NCI-H2196 (cell line): ENCODE measurements at regions not wholly inside any gene's neighbourhood (a gene's known extent, or its start where the extent isn't known, plus 50 kb on each side); places are given as distances from the start of the nearest gene placed in this dataset.
"Not testable (repeated sequence)": the region's sequence is repeated elsewhere in the genome, so short reads cannot be mapped to it uniquely, and the experiment has no call there.

Source experiments
- DNase-seq: peaks from one replicate; lab custom pipeline; 2025; ENCODE audit not compliant: unreplicated experiment; lab: John Stamatoyannopoulos, UW

GRCh38 chr18:60319129-60319528, 53.4 kb downstream of the MC4R start:
- DNase-seq: no peak

- no peak for DNase-seq
Observed at GRCh38 chr18:60311676-60312360, 60.8 kb downstream of the MC4R start.

GRCh38 chr18:60295674-60296073, 76.9 kb downstream of the MC4R start:
- no peak for DNase-seq

- no peak for DNase-seq
Observed at GRCh38 chr18:60292186-60292585, 80.4 kb downstream of the MC4R start.

GRCh38 chr18:60279391-60279790, 93.2 kb downstream of the MC4R start:
- DNase-seq: no peak

- no peak for DNase-seq
Observed at GRCh38 chr18:60277855-60278480, 94.6 kb downstream of the MC4R start.

- DNase-seq: no peak
Observed at GRCh38 chr18:60267391-60268058, 105.0 kb downstream of the MC4R start.

GRCh38 chr18:60266558-60266957, 106.0 kb downstream of the MC4R start:
- no peak for DNase-seq

GRCh38 chr18:60259052-60259681, 113.4 kb downstream of the MC4R start:
- no peak for DNase-seq

- no peak for DNase-seq
Observed at GRCh38 chr18:60249388-60249787, 123.2 kb downstream of the MC4R start.

- no peak for DNase-seq
Observed at GRCh38 chr18:60248336-60249330, 123.9 kb downstream of the MC4R start.

GRCh38 chr18:60247103-60247502, 125.5 kb downstream of the MC4R start:
- DNase-seq: no peak

GRCh38 chr18:60246606-60247005, 126.0 kb downstream of the MC4R start:
- no peak for DNase-seq

- DNase-seq: no peak
Observed at GRCh38 chr18:60245096-60245495, 127.5 kb downstream of the MC4R start.

- not testable (repeated sequence) for DNase-seq
Observed at GRCh38 chr18:60239024-60239710, 133.4 kb downstream of the MC4R start.

- no peak for DNase-seq
Observed at GRCh38 chr18:60235164-60235563, 137.4 kb downstream of the MC4R start.

GRCh38 chr18:60232541-60232940, 140.0 kb downstream of the MC4R start:
- DNase-seq: no peak

- no peak for DNase-seq
Observed at GRCh38 chr18:60228609-60229595, 143.7 kb downstream of the MC4R start.

GRCh38 chr18:60215432-60215831, 157.1 kb downstream of the MC4R start:
- no peak for DNase-seq
